ENCODE measurements at regions not wholly inside any gene's neighbourhood (a gene's known extent, or its start where the extent isn't known, plus 50 kb on each side); places are given as distances from the start of the nearest gene placed in this dataset.

GRCh38 chr9:88696501-88696900 is 161.5 kb downstream of the NXNL2 start:
- no peak for DNase-seq

- DNase-seq = peak; percentile 44
These were observed 162.9 kb downstream of the NXNL2 start for GRCh38 chr9:88697764-88698432.

- DNase-seq = peak; percentile 24
These were observed 168.0 kb downstream of the NXNL2 start for GRCh38 chr9:88702985-88703384.

GRCh38 chr9:88706193-88707113 is 171.5 kb downstream of the NXNL2 start:
- peak; percentile 59 for DNase-seq

DNA sequence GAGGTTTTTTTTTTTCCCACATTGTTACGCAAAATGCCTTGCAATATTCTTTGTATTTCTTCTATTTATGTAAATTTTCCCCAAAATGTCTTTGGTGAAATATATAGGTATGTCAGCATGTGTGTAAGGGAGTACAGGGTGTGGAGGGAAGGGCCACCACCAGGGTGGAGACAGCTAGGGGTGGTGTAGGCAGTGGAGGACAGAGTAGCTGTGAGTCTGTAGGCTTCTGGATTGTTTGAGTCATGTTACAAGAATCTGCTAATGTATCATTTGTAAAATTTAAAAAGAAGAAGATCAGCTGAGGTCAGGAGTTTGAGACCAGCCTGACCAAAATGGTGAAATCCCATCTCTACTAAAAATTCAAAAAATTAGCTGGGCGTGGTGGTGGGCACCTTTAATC is 175.5 kb downstream of the NXNL2 start:
- no peak for DNase-seq

DNA sequence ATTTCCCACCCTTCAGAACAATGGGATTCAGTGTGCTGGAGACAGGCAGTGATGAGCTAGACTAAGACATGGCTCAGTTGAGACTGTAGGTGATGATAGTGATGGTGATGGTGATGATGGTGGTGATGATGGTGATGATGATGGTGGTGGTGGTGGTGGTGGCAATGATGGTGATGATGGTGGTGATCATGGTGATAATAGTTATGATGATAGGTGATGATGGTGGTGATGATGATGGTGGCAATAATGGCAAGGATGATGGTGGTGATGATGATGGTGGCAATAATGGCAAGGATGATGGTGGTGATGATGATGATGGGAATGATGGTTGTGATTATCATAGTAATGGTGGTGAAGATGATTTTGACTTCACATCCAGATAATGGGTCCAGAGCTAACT is 176.7 kb downstream of the NXNL2 start:
- no peak for DNase-seq

GRCh38 chr9:88712484-88712883 is 177.5 kb downstream of the NXNL2 start:
- no peak for DNase-seq

GRCh38 chr9:88713010-88713409 is 178.0 kb downstream of the NXNL2 start:
- no peak for DNase-seq

DNA sequence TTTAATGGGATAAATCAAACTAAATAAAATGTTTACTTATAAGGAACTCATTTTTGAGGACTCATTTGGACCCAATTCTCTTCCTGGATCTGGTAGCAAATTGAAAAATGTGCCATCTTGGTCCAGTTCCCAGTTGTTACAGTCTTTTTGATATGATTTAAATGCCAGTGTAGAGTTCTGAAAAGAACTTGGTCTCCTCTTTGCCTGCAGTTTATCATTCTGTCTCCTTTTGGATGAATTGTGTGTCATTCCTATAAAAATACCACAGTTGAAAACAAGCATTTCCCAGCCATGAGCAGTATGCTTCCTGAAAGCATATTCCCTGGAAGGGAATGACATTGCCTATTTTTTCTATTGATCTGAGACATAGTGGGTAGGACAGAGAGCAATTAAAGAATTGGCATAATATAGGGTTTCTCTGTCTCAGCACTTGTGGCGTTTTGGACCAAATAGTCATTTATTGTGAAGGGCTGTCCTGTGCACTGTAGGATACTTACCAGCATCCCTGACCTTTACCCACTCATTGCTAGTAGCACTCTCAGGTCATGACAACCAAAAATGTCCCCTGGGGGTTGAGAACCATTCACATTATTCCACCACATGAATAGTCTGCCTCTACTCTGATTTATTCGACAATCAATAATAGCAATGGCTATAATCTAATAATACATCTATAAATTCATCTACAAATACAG is 181.8 kb downstream of the NXNL2 start:
- no peak for DNase-seq

DNA sequence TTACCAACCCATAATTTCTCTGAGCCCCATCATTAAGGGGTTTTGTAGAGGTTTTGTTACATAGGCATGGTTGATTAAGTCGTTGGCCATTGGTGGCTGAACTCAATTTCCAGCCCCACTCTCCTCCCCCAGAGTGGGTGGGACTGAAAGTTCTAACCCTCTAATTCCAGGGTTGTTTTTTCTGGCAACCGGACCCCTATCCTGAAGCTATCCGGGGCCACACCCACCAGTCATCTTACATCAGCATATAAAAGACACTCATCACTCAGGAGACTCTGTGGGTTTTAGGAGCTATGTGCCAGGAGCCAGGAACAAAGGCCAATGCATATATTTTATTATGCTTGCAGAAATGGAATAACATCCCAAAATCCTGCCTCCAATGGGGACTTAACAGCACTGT is 186.0 kb downstream of the NXNL2 start:
- DNase-seq = no peak

DNA sequence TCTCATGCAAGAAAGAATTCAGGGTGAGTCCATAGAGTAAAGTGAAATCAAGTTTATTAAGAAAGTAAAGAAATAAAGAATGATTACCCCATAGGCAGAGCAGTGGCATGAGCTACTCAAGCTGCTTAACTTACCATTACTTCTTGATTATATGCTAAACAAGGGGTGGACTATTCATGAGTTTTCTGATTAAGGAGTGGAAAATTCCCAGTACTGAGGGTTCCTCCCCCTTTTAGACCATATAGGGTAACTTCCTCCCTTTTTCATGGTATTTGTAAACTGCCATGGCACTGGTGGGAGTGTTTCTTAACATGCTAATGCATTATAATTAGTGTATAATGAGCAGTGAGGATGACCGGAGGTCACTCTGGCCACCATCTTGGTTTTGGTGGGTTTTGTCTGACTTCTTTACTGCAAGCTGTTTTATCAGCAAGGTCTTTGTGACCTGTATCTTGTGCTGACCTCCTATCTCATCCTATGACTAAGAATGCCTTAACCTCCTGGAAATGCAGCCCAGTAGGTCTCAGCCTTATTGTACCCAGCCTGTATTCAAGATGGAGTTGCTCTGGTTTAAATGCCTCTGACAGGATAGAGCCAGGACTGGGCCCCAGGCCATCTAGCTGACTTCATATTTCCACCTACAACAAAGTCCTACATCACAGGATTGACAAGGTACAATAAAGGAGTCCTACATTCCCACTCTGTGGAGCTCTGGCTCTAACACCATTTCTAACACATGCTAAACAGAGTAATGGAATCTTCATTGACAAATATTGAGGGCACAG is 186.7 kb downstream of the NXNL2 start:
- DNase-seq = no peak

GRCh38 chr9:88722753-88723152 is 187.8 kb downstream of the NXNL2 start:
- DNase-seq = no peak

DNA sequence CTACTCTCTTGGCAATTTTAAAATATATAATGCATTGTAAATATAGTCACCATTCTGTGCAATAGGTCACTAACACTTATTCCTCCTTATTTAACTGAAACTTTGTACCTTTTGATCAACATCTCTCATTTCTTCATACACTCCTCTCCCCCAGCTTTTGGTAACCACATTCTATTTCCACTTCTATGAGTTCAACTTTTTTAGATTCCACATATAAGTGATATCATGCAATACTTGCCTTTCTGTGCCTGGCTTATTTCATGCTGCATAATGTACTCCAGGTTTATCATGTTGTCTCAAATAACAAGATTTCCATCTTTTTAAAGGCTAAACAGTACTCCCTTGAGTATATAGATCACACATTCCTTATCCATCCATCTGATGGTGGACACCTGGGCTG is 188.8 kb downstream of the NXNL2 start:
- no peak for DNase-seq

DNA sequence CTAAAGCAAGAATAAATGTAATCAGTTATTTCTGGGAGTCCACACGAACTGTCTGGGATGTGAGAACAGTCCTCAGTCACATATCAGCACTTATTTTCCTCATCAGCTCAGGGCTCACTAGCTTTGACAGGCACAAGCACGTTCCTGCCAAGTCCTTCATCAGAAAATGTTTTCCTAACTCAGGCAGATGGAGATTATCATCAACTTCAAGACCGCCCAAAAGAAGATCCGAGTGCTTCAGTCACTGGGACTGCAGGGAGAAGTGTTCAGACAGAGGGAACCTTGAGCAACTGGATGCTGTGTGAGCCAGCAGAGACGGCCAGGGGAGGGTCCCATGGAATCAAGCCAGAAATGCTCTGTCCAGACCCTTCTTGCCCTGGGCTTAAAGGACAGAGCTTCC is 189.4 kb downstream of the NXNL2 start:
- DNase-seq = no peak

DNA sequence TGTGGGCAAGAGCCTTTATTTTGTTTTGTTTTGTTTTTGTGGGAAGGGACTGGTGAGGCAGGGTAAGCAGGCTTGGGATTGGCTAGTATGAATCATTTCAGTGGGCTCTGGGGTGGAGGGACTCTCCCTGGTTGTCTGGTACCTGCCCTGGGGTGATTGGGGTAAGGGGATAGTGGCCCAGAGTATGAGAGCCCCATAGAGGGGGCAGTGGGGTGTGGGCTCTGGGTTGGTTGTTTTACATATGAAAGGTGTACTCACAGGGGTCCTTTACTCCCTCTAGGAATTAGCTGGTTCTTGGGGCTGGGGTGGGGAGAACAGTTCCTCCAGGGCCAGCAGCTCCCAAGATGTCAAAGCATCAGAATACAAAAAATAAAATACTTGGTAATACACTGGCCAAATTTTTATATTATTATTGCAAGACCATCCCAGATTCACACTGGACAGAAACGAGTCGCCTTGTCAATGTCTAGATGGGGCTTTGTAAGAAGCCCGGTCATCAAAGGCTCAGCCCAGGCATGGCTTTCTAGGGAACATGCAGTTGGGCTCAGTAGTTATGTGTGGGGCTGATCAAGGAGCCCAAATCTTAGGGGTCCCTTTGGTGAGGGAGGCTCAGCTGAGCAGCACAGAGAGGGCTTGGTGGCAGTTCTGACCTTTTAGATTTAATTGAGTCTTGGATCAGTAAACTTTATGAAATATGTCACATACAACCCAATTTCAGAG is 190.5 kb downstream of the NXNL2 start:
- DNase-seq = no peak

GRCh38 chr9:88726803-88727202 is 191.8 kb downstream of the NXNL2 start:
- no peak for DNase-seq

DNA sequence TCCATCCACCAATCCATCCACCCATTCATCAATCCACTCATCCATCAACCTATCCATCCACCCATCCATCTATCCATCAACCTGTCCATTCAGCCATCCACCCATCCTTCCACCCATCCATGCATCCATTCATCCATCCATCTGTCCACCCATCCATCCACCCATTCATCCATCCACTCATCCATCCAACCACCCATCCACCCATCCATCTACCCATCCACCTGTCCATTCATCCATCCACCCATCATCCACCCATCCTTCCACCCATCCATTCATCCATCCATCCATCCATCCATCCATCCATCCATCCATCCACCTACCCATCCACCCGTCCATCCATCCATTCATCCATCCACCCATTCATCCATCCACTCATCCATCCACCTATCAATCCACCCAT is 195.8 kb downstream of the NXNL2 start:
- DNase-seq = no peak

GRCh38 chr9:88732128-88732527 is 197.2 kb downstream of the NXNL2 start:
- no peak for DNase-seq

DNA sequence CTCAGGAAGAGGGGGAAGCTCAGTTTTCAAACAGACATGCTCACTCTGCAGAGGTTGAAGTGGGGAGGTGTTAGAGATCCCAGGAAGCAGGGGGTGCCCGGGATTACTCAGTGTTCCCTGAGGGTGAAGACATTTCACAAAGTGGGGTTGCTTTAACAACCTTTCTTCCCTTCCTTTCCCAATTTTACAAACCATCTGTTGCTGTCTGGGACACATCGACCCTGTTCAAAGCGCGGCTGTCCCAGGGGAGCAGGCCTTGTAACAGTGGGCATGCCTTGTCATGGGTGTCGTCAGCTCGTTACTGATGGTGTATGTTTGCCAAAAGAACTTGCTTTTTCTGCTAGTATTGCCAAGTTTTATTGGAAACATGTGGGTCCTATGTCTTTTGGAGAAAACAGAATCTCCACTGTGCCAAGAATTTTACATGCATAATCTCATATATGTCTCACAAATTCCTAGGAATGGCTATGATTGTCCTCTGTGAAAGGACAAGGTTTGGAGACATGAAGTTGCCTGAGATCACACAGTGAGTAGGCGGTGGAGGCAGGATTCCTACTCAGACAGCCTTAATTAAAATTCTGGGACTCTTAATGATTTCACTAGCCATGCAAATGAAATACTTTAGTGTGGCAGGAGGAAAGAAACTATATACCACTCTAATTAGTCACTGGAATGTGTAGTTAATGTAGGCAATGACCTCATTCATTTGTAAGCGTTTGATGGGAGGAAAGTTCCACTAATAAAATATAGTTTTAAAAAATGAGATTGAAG is 198.9 kb downstream of the NXNL2 start:
- no peak for DNase-seq

DNA sequence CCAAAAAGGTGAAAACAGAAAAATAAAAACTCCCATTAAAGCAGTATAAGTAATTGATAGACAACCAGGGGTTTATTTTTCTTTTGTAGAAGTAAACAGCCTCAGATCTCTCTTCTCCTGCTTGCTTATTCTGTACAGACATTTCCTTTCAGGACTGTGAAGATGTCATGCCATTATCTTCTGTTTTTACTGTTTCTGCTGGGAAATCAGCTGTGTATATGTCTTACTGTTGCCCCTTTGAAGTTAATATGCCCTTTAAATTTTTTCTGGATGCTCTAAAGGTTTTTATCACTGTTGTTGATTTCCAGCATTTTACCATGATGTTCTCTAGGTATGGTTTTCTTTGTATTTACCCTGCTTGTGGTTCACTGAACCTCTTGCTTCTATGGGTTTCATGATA is 199.5 kb downstream of the NXNL2 start:
- no peak for DNase-seq

- DNase-seq = no peak
These were observed 201.2 kb downstream of the NXNL2 start for GRCh38 chr9:88736136-88736637.

Measured in DMS153 (cell line).